Epidermal melanocyte (primary cell): ENCODE measurements at regions not wholly inside any gene's neighbourhood (a gene's known extent, or its start where the extent isn't known, plus 50 kb on each side); places are given as distances from the start of the nearest gene placed in this dataset.
"Not testable (repeated sequence)": the region's sequence is repeated elsewhere in the genome, so short reads cannot be mapped to it uniquely, and the experiment has no call there.

Experiments used
- DNase-seq: peaks from one replicate; pipeline ENCODE4 v3.0.0; 2011; ENCODE audit warnings: low spot score; ENCODE audit not compliant: insufficient read length

- DNase-seq, result no peak
Measured at GRCh38 chr7:112669306-112669705, 120.9 kb downstream of the TMEM168 start.

- DNase-seq, result no peak
Measured at GRCh38 chr7:112670193-112670592, 120.0 kb downstream of the TMEM168 start.

DNA sequence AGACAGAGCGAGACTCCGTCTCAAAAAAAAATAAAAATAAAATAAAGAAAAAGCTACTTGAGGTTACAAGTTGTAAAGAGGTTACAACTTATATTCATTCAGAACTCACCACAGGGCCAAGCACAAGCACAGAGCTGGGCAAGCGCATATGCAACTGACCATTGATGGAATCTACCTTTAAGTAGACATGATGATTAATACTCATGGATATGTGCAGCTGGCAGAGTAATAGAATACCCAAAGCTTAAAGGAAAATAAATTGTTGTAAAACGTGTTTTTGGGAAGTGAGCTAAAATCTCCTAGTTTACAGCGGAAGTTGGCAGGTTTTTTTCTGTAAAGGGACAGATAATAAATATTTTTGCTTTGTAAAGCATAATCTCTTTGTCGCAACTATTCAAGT, 111.6 kb downstream of the TMEM168 start:
- no peak for DNase-seq

- DNase-seq, result not testable (repeated sequence)
Measured at GRCh38 chr7:112689466-112690177, 100.6 kb downstream of the TMEM168 start.

DNA sequence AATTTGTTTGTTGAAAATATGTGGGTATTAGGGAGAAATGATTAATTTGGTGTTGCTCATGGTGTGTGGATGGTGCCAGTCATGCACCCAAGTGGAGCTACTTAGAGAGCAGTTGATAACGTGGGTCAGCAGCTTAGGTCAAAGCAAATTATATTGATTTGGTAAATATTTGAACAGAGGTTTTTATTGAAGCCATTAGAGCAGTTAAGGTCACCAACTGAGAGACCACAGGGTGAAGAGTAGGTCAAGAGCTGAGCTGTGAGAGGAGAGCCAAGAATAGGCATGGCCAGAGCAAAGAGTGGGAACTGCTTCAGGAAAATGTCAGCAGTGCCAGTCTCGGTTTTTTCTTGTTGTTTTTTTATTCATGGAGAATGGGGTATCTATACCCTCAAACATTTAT, 97.9 kb downstream of the TMEM168 start:
- no peak for DNase-seq

- DNase-seq, result not testable (repeated sequence)
Measured at GRCh38 chr7:112697211-112697610, 93.0 kb downstream of the TMEM168 start.

DNA sequence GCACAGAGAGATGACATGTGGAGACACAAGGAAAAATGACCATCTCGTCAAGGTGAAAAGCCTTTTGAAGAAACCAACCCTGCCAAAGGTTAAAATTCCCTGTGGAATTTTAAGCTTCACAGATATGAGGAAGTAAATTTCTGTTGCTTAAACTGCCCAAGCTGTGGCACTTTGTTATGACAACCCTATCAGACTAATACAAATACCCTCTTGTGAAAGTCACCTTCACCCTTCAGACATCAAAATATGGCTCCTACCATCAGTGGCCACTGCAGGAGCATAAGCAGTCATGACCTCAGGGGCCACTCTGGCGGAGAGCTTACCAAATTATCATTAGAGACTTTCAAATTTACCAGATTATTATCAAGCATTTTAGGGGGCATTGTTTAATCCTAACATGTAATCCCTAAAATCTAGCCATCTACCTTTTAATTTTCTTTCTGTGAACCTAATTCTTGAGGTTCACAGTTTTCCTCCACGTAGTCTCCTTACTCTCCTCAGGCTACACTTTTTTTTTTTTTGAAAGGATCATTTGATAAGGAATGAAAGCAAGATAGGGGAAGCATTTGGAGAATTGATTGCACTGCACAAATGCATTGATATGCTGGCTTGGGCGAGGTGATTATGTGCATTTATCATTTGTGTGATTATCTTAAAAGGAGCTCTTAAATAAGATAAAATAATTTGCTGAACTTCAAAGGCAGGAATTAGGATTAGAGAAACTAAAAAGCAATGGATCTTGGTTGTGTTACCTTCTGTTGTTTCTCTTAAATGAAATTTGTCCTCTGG, 90.3 kb downstream of the TMEM168 start:
- no peak for DNase-seq

DNA sequence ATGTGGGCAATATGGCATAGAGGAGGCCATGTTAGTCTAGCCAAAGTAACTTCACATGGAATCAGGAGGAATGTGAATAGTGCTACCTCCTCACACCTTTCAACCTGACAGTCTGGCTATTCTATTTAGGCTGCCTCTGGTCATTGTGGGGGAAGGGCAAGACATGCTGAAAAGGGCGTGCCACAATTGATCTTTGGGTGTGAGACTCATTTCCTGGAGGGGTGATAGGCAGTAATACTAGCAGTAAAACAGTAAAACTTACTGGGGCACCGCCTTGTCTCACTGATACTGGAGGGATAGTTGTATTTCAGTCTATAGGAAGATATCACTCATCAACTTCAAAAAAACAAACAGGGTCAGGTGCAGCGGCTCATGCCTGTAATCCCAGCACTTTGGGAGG, 88.7 kb downstream of the TMEM168 start:
- DNase-seq, result no peak

DNA sequence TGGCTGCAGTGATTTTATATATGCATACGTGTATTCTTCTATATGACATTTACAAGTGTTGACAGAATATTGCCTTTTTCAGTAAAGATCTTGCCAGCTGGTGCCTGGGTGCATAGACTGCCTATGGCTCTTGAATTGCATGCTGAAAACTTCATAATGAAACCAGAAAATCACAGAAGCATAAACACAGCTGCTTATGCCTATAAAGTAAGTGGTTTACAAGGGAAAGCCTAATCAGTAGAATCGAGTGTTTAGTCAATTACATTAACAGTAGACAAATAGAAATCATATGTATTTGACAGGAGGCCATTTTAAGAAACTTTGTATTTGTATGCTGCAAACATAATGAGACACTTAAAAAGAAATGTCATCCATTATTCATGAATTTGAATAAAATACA, 82.5 kb downstream of the TMEM168 start:
- DNase-seq, result no peak

DNA sequence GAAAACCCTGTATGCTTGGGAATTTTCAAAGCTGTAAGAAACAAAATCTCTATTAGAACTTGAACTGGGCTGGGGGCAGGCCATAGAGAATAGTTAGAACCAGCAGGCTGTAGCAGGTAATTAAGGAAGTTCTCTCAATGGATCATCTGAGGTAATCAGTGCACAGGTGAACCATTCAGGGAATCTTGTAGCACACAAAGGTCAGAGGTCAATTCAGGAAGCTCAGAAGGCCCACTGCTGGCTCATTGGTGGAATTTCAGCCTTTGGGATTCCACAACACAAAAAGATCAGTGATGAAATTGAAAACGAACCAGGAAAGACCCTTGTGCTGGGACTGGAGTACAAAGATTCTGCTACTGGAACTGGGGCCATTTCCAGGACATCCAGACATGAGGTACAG, 82.0 kb downstream of the TMEM168 start:
- DNase-seq, result no peak
